ENCODE measurements at regions not wholly inside any gene's neighbourhood (a gene's known extent, or its start where the extent isn't known, plus 50 kb on each side); places are given as distances from the start of the nearest gene placed in this dataset.

DNA sequence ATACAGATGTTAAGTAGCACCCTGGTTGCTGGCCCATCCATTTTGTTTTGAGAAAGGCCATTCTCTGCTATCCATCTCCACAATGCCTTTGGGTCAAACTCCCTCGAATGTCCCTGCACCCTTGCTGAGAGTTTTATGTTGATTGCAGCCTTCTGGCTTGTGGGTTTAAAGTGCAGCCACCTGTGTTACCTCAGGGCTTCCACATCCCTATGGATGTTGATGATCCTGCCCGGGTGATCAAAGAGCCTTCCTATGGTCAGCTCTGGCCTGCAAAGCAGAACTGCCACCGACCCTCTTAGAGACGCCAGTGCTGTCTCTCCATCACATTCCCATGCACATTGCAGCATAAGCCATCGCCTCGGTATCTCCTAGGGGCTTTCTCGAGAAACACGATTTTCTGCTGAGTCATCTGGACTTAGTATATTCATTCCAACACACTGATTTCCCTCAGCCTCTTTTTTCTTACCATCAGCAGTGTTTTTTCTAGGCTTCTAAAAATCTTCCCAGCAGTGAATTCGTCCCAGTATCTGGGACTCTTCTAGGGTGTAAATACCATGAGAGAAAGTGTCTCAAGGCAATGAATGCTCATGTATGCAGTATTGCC is 585.7 kb upstream of the TMEM132C start:
- intact Hi-C loops (cut with micrococcal nuclease), result no loop called here
- POLR2A ChIA-PET, result no interaction called here
- Mint-ChIP-seq H3K27ac (no peak overlapping the region), H3K27me3 (no peaks in the 10 kb centered on the region), H3K36me3 (ENCODE audit: low read depth) (no peaks in the 10 kb centered on the region), H3K4me3 (no peak overlapping the region), H3K4me1 (ENCODE audit: low read depth) (no peaks in the 10 kb centered on the region), H3K9me3 (no peaks in the 10 kb centered on the region)
- CTCF ChIA-PET, result no interaction called here
- ATAC-seq (no peak), DNase-seq (no peak)
- TF ChIP-seq, protein P1, sequence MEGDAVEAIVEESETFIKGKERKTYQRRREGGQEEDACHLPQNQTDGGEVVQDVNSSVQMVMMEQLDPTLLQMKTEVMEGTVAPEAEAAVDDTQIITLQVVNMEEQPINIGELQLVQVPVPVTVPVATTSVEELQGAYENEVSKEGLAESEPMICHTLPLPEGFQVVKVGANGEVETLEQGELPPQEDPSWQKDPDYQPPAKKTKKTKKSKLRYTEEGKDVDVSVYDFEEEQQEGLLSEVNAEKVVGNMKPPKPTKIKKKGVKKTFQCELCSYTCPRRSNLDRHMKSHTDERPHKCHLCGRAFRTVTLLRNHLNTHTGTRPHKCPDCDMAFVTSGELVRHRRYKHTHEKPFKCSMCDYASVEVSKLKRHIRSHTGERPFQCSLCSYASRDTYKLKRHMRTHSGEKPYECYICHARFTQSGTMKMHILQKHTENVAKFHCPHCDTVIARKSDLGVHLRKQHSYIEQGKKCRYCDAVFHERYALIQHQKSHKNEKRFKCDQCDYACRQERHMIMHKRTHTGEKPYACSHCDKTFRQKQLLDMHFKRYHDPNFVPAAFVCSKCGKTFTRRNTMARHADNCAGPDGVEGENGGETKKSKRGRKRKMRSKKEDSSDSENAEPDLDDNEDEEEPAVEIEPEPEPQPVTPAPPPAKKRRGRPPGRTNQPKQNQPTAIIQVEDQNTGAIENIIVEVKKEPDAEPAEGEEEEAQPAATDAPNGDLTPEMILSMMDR (IDR thresholded peaks at IDR 0.05), result no peak

DNA sequence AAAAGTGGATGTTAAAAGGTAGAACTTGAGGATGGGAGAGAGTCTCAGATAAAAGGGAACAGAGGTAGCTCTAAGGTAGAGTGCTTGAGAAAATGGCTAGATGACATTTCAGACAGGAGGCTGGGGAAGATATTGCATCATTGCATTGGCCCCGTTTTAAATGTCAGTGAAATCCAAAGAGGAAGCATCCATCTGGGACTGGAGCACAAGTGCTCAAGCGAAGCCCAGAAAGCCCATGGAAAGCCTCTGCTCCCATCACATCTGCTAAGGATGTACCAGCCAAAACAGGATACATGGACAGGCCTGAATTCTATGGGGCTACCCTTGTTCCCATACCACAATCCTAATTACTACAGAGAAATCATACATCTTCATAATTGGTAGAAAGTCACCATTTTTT is 581.5 kb upstream of the TMEM132C start:
- ATAC-seq (no peak), DNase-seq (no peak)
- Mint-ChIP-seq H3K27me3 (no peaks in the 10 kb centered on the region), H3K4me1 (ENCODE audit: low read depth) (no peaks in the 10 kb centered on the region), H3K9me3 (peaks cover 2% of the 10 kb centered on the region), H3K36me3 (ENCODE audit: low read depth) (no peaks in the 10 kb centered on the region), H3K27ac (no peak overlapping the region), H3K4me3 (no peak overlapping the region)
- POLR2A ChIA-PET, result no interaction called here
- intact Hi-C loops (cut with micrococcal nuclease), result no loop called here
- TF ChIP-seq, protein P1 (IDR thresholded peaks at IDR 0.05), result no peak
- CTCF ChIA-PET, result no interaction called here

DNA sequence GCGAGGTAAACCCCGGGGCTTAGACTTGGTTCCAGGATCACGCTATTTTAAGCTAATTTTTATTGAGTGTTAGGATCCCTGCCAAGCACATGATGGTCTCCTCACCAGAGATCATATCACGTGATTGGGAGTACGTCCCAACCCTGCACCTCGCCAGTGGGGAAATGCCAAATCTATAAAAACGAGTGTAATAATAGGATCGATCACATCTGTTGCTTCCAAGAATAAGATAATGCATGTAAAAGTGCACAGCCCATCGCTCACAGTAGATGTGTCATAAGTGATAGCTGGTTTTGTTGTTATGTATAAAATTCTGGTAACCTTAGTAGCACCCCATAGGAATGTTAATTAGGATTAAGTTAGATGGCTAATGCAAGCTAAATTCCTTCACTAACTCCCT is 581.0 kb upstream of the TMEM132C start:
- ChIA-PET POLR2A (no interaction called here), CTCF (no interaction called here)
- peaks cover 2% of the 10 kb centered on the region for H3K9me3 Mint-ChIP-seq
- no peak overlapping the region for H3K27ac Mint-ChIP-seq
- intact Hi-C loops (cut with micrococcal nuclease), result no loop called here
- no peak overlapping the region for H3K4me3 Mint-ChIP-seq
- no peak for ATAC-seq
- DNase-seq, result no peak
- TF ChIP-seq, protein P1 (IDR thresholded peaks at IDR 0.05), result no peak
- H3K36me3 Mint-ChIP-seq (ENCODE audit: low read depth), result no peaks in the 10 kb centered on the region
- no peaks in the 10 kb centered on the region for H3K4me1 Mint-ChIP-seq (ENCODE audit: low read depth)
- no peaks in the 10 kb centered on the region for H3K27me3 Mint-ChIP-seq

DNA sequence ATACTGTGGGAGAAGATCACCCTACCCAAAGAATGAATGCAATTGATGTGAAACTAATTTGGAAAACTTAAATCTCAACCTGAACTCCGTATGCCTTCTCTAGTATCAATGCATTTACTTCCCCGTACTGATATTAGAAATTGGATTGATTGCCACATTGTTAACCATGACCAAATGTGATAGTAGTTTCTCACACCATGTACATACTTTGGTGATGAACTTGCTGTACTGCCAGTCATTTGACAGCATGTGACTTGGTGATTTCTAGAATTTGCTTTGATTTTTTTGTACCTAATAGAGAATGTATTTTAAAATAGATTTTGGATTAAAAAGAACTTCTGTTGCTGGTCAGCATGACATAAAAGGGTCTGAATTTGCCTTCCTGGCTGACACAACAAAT is 579.8 kb upstream of the TMEM132C start:
- no peaks in the 10 kb centered on the region for H3K36me3 Mint-ChIP-seq (ENCODE audit: low read depth)

DNA sequence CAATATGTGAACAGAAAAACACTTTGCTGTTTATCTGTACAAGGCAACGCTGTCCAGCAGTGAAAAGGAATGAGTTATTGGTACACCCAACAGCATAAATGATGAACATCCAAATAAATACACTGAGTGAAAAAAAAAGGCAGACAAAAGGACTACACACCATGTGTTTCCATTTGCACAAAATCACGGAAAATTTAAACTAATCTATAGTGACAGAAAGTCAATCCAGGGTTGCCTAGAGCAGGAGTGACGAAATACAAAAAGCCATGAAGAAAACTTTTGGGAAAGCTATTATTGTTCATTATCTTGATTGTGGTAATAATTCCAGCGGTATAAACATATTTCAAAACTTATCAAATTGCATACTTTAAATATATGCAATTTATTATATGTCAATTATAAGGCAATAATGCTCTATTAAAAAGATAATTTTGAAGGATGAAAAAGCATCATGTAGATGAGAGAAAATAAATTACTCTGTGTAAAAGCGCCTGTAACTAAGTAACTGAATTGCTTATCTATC is 578.0 kb upstream of the TMEM132C start:
- Mint-ChIP-seq H3K4me1 (ENCODE audit: low read depth) (no peaks in the 10 kb centered on the region), H3K27ac (no peak overlapping the region), H3K4me3 (no peak overlapping the region), H3K9me3 (peaks cover 2% of the 10 kb centered on the region), H3K27me3 (no peaks in the 10 kb centered on the region), H3K36me3 (ENCODE audit: low read depth) (no peaks in the 10 kb centered on the region)
- TF ChIP-seq, protein P1 (IDR thresholded peaks at IDR 0.05), result no peak
- ChIA-PET POLR2A (no interaction called here), CTCF (no interaction called here)
- no peak for DNase-seq
- intact Hi-C loops (cut with micrococcal nuclease), result no loop called here
- no peak for ATAC-seq

More for the DNA sequence above, 579.8 kb upstream of the TMEM132C start:
- Mint-ChIP-seq H3K27me3 (no peaks in the 10 kb centered on the region), H3K27ac (no peak overlapping the region), H3K4me1 (ENCODE audit: low read depth) (no peaks in the 10 kb centered on the region), H3K9me3 (peaks cover 2% of the 10 kb centered on the region), H3K4me3 (no peak overlapping the region)
- intact Hi-C loops (cut with micrococcal nuclease), result no loop called here
- CTCF ChIA-PET, result interaction anchor here (1.6 kb wide), 1 partner anchor 9 kb away, joined by 3 read pairs; no protein-coding TSS in a partner anchor
- TF ChIP-seq, protein P1 (IDR thresholded peaks at IDR 0.05), result no peak
- no peak for ATAC-seq
- no peak for DNase-seq
- POLR2A ChIA-PET, result no interaction called here
